GM19324 (cell line): ENCODE measurements at regions not wholly inside any gene's neighbourhood (a gene's known extent, or its start where the extent isn't known, plus 50 kb on each side); places are given as distances from the start of the nearest gene placed in this dataset.

Experiments used
- ATAC-seq: cut with Tn5 transposase; IDR thresholded peaks from one replicate; pipeline ENCODE4 v1.9.1; 2021; ENCODE audit warnings: mild to moderate bottlenecking, moderate library complexity; ENCODE audit not compliant: unreplicated experiment, low FRiP score

- no peak for ATAC-seq
Observed at GRCh38 chr13:105670179-105670990, 865.1 kb downstream of the EFNB2 start.

DNA sequence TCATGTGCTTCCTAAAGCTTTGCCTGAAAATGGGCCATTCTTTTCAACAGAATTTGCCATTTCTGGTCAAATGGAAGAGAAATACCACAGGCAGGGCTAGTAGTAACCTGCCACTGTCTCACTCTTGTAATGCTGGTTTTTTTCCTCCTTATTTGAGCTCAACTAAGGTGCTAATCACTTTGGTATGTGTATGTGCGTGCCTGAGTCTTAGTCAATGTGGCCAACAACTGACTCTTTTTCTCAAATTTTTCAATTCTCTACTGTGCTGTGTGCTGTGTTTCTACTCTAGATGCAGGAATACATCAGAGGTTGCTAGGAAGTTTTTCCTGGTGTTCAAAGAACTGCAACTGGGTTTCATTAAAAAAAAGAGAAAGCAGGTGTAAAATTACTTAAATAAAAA, 870.2 kb downstream of the EFNB2 start:
- ATAC-seq: no peak

DNA sequence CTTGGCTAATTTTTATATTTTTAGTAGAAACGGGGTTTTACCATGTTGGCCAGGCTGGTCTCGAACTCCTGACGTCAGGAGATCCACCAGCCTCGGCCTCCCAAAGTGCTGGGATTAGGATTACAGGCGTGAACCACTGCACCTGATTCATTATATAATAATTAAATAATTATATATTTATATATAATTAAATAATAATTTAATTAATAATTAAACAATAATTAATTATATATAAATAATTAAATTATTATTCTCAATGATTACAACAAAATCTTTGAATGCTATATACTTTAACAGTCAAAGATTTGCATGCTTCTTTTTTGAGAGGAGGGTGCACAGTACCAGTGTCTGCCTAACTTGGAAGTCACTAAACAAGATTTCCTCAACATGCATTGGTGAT, 872.3 kb downstream of the EFNB2 start:
- ATAC-seq: no peak

GRCh38 chr13:105660561-105660960, 874.9 kb downstream of the EFNB2 start:
- no peak for ATAC-seq

DNA sequence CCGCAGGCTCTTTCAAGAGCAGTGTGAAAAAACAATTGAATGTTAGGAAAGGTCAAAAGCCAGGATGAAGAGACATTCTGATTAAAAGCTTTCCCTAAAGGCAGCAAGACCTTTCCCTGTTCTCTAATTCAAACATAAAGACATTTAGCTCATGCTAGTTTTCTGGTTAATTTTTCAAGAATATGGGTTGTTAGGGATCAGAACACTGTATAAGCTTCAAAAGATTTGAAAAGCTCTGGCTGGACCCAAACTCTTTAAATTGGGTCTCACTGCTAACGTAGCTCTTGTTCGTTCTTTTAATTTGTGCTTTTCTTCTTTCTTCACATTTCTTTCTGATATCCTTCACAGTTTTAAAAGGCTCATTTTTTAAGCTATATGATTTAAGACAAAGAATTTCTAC, 877.0 kb downstream of the EFNB2 start:
- no peak for ATAC-seq

GRCh38 chr13:105655046-105655445, 880.4 kb downstream of the EFNB2 start:
- no peak for ATAC-seq

- no peak for ATAC-seq
Observed at GRCh38 chr13:105643966-105644365, 891.5 kb downstream of the EFNB2 start.

DNA sequence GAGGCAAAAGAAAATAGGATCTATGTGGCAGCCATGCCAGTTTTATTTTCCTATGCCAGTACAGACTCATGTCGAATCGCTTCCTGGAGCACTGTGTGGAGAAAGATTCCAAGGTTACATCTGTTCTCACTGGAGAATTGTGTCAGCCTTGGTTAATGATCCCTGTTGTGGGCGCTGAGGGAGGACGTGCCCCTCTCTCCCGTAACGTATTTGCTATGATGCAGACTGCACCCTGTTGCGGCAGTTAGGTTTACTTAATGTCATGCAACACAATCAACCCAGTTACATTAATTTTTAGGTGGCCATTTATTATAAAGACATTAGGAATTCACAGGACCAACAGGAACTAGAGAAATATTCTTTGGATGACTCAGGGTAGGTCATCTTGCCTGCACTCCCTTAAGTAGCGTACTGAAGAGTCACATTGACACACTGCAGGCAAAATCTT, 892.9 kb downstream of the EFNB2 start:
- ATAC-seq: no peak

DNA sequence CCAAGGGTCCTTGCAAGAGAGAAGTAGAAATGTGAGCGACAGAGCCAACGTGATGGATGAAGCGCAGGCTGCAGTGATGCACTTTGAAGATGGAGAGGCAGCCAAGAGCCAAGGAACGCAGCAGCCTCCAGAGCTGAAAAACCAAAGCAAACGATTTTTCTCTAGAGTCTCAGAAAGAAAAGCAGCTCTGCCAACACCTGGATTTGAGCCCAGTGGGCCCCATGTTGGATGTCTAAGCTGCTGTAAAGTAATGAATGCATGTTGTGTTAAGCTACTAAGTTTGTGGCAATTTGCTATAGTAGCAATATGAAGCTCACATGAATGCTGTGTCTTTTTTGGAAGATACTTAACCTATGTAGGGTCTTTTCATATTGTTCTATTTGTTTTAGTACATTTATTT, 894.3 kb downstream of the EFNB2 start:
- ATAC-seq: no peak

DNA sequence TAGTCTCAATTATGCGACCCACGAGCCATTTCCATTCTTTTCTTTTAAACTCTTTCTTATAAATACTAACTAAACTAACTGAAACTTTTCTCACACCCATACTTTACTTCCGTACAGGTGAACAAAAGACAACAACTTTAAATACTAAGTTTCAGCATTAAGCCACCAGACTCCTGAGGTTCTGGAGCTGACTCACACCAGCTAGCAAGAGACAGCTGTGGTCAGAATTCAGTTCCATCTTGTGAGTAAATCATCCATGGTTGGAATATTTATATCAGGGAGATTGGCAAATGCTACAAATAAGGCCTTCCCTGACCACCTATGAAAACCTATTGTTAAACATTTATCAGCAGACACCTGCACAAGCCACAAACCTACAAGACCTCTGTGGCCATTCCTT, 897.0 kb downstream of the EFNB2 start:
- no peak for ATAC-seq

DNA sequence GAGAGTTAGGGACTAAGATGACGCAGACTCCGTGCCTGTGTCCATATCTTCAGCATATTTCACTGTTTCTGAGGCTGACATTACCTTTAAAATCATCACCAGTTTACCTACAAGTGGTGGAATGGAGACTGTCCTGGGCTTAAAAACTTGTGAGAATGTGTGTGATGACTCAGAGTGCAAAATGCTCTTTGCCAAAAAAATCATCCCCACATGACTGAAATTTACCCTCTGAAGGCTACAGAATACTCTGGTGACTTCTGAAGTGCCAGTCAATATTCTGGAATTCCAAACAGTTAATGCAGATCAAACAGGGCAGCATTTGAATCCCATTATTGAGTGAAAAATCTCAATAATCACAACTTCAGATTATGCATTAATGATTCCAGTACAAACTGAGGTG, 901.4 kb downstream of the EFNB2 start:
- no peak for ATAC-seq

DNA sequence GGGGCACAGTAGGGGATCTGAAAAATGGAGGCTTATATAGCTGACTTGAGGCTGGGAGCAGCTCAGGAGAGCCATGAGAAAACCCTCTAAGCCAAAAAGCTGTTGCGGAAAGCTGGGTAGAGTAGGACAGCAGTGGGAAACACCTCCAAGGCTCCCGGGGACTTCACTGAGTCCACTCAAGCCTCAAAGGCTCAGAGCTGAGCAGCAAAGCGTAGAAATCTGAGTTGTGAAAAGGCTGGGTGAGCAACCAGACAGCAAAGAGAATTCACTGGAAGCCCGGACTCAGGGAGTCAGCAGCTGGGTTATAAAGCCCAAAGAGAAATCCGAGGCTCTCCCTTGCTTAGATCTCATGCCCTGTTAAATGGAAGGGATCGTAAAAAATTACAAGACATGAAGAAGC, 905.0 kb downstream of the EFNB2 start:
- ATAC-seq: no peak

GRCh38 chr13:105627270-105627669, 908.2 kb downstream of the EFNB2 start:
- no peak for ATAC-seq

DNA sequence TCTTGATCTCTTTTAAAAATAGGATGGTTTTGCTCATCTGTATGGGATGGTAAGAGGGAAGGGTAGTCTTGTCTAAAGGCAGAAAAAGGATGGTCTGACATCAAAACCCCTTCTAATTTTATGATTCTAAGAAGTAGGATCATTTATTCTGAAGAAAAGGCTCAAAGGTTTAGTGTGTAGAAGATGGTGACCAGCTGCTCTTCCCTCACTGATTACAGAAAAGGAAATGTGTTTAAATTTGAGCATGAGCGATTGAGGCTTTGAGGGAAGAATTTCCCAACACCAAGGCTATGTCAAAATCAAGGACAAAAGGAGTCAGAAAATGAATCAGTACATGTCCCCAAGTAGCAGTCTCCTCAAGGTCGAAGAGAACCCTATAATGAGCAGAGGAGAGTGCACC, 909.8 kb downstream of the EFNB2 start:
- ATAC-seq: no peak

DNA sequence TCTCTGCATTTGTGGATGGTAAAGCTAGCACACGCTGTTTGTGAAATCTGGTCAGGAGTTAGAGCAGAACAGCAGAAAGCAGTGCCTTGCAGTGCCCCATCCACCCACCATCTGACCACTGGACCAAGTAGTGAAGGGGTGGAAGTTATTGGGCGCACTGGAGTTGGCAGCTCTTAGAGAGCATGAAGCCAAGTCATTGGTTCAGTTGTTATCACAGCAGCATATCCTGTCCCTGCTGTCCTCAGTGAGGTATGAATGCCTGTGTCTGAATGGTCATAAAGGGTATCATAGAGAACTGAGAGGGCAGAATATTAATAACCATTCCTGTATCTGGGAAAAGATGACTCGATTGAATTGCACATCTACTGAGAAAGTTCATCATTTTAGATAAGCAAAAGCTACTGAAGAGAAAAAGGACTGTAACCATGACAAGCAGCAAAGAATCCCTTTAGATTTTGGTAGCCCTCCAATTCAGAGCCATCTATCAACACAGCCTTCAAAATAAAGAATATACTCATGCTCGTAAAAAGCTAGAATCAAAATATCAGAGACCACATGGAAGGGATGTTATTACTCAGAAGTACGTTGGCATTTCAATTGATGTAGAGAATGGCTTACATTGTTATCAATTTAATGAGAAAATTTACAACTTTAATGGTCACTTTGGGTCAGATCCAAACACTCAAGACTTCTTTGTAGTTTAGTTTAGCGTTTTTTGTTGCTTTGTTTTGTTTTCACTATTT, 919.0 kb downstream of the EFNB2 start:
- ATAC-seq: no peak

GRCh38 chr13:105612541-105612940, 922.9 kb downstream of the EFNB2 start:
- no peak for ATAC-seq

GRCh38 chr13:105611424-105611823, 924.0 kb downstream of the EFNB2 start:
- ATAC-seq: no peak

DNA sequence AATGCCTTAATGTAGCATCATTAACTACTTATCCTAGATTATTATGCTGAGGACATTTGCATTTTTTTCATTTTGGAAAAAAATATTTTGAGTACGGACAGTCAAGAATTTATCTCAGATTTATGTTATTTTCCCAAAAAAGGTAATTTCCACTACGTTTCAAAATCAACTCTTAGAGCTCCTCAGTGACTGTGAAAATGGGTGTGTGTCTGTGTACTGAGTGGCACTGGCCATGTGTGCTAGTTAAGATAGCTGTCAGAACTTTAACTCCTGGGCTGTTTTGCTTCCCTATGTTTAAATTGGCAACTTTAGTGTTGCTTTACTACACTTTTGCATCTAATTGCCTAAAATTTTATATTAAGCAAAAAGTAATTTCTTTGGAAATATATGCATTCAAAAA, 927.4 kb downstream of the EFNB2 start:
- ATAC-seq: no peak

GRCh38 chr13:105607426-105607825, 928.0 kb downstream of the EFNB2 start:
- ATAC-seq: no peak

DNA sequence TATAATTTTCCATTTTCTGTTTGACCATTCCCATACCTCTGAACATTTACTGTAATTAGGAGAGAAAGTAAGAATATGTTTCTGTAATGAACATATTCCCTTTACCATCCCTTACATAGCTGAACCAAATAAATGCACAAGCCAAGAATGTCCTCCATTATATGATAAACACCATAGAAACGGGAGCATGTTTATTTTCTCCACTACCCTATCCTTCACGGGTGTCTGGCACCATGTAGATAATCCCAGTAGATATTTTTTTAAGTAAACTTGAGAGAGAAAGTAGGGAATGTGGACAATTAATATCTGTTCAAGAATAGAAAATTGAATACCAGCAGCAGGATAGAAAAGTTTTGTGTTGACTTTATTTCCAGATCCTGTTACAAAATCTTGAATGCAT, 928.4 kb downstream of the EFNB2 start:
- ATAC-seq: no peak

- no peak for ATAC-seq
Observed at GRCh38 chr13:105602956-105603670, 932.3 kb downstream of the EFNB2 start.
